AG08395 (cell line): ENCODE measurements at regions not wholly inside any gene's neighbourhood (a gene's known extent, or its start where the extent isn't known, plus 50 kb on each side); places are given as distances from the start of the nearest gene placed in this dataset.

Source experiments
- DNase-seq: peaks from one replicate; pipeline ENCODE4 v3.0.0; 2012; ENCODE audit warnings: mixed read lengths, low spot score

GRCh38 chr2:236852977-236853374, 232.7 kb upstream of the COPS8 start:
- DNase-seq = no peak

- no peak for DNase-seq
Measured at GRCh38 chr2:236853585-236854051, 232.1 kb upstream of the COPS8 start.

- DNase-seq = no peak
Measured at GRCh38 chr2:236855176-236855865, 230.4 kb upstream of the COPS8 start.

- no peak for DNase-seq
Measured at GRCh38 chr2:236855866-236856847, 229.5 kb upstream of the COPS8 start.

- DNase-seq = no peak
Measured at GRCh38 chr2:236856848-236857235, 228.8 kb upstream of the COPS8 start.

- DNase-seq = no peak
Measured at GRCh38 chr2:236857246-236857645, 228.4 kb upstream of the COPS8 start.

- no peak for DNase-seq
Measured at GRCh38 chr2:236857781-236858180, 227.9 kb upstream of the COPS8 start.

GRCh38 chr2:236858661-236859060, 227.0 kb upstream of the COPS8 start:
- DNase-seq = no peak

GRCh38 chr2:236859908-236860307, 225.8 kb upstream of the COPS8 start:
- DNase-seq = no peak

- no peak for DNase-seq
Measured at GRCh38 chr2:236861196-236861875, 224.4 kb upstream of the COPS8 start.

GRCh38 chr2:236861944-236862343, 223.7 kb upstream of the COPS8 start:
- DNase-seq = no peak

GRCh38 chr2:236862526-236862925, 223.2 kb upstream of the COPS8 start:
- peak; percentile 43 for DNase-seq

- peak; percentile 94 for DNase-seq
Measured at GRCh38 chr2:236862961-236863728, 222.5 kb upstream of the COPS8 start.

GRCh38 chr2:236863729-236864126, 222.0 kb upstream of the COPS8 start:
- no peak for DNase-seq

GRCh38 chr2:236865052-236865451, 220.6 kb upstream of the COPS8 start:
- no peak for DNase-seq

- no peak for DNase-seq
Measured at GRCh38 chr2:236866542-236867340, 218.9 kb upstream of the COPS8 start.

- peak; percentile 38 for DNase-seq
Measured at GRCh38 chr2:236867441-236868260, 218.0 kb upstream of the COPS8 start.

GRCh38 chr2:236870370-236870769, 215.3 kb upstream of the COPS8 start:
- no peak for DNase-seq

GRCh38 chr2:236871500-236872001, 214.1 kb upstream of the COPS8 start:
- DNase-seq = peak; percentile 94

GRCh38 chr2:236872015-236872414, 213.7 kb upstream of the COPS8 start:
- no peak for DNase-seq
